ENCODE measurements at regions not wholly inside any gene's neighbourhood (a gene's known extent, or its start where the extent isn't known, plus 50 kb on each side); places are given as distances from the start of the nearest gene placed in this dataset.

GRCh38 chr6:4638641-4639040 lies 137.6 kb upstream of the CDYL start (continued):
- TF ChIP-seq JUNB (IDR thresholded peaks at IDR 0.05; ENCODE audit: unreplicated experiment) (no peak), NANOG (IDR thresholded peaks at IDR 0.05; ENCODE audit: borderline replicate concordance) (no peak), ZNF114 (CRISPR knock-in tag; IDR thresholded peaks at IDR 0.05) (no peak), EZH2 (IDR thresholded peaks at IDR 0.05; ENCODE audit: low read depth, unreplicated experiment) (no peak), STAT1 (IDR thresholded peaks at IDR 0.05; ENCODE audit: unreplicated experiment) (no peak), CTCF (conservative IDR thresholded peaks at IDR 0.05; ENCODE audit: low read depth in 2 of 2) (no peak), ETS1 (IDR thresholded peaks at IDR 0.05) (no peak)

- Histone ChIP-seq H4K20me1 (replicated peaks; ENCODE audit: insufficient read depth) (no peaks in the 10 kb centered on the region), H3F3A (replicated peaks; ENCODE audit: low read depth) (no peaks in the 10 kb centered on the region), H3K27me3 (ENCODE audit: insufficient read depth) (no peaks in the 10 kb centered on the region), H3K4me2 (no peak overlapping the region), H3K9me2 (ENCODE audit: insufficient read depth) (no peaks in the 10 kb centered on the region; the same call in 1 of the 2 replicates), H2AFZ (0 out of 2 replicates have a peak overlapping the region, but pooled peaks have one; percentile 59), H3K36me3 (ENCODE audit: insufficient read depth) (no peaks in the 10 kb centered on the region; the same call in 1 of the 2 replicates), H3K4me3 (no peak overlapping the region), H3K79me2 (replicated peaks; ENCODE audit: insufficient read depth) (no peaks in the 10 kb centered on the region), H3K27ac (ENCODE audit: low read depth) (no peak overlapping the region), H3K4me1 (ENCODE audit: insufficient read depth) (no peaks in the 10 kb centered on the region)
- H3K4me1 Mint-ChIP-seq = peaks cover 13% of the 10 kb centered on the region
- no peak overlapping the region for H3K4me3 Mint-ChIP-seq
- H3K27ac Mint-ChIP-seq = no peak overlapping the region
- H3K27me3 Mint-ChIP-seq (ENCODE audit: insufficient read depth, low read depth, poor library complexity) = no peaks in the 10 kb centered on the region
- H3K36me3 Mint-ChIP-seq (ENCODE audit: low read depth) = no peaks in the 10 kb centered on the region
- no peak for DNase-seq (ENCODE audit: low spot score)
- H3K9me3 Mint-ChIP-seq = peaks cover 8% of the 10 kb centered on the region; the same call in 2 of the 3 replicates
- no peak for ATAC-seq
- TF ChIP-seq REST (IDR thresholded peaks at IDR 0.05; ENCODE audit: unreplicated experiment) = no peak
- no peak for TF ChIP-seq ETS1 (IDR thresholded peaks at IDR 0.05)
- TF ChIP-seq CTCF (conservative IDR thresholded peaks at IDR 0.05; ENCODE audit: low read depth in 2 of 2) = no peak
- no peak for TF ChIP-seq ZNF114 (CRISPR knock-in tag; IDR thresholded peaks at IDR 0.05)
- no peak for TF ChIP-seq NANOG (IDR thresholded peaks at IDR 0.05; ENCODE audit: borderline replicate concordance)
- no peak for TF ChIP-seq EZH2phosphoT487 (IDR thresholded peaks at IDR 0.05; ENCODE audit: unreplicated experiment)
- no peak for TF ChIP-seq EZH2 (IDR thresholded peaks at IDR 0.05; ENCODE audit: low read depth, unreplicated experiment)
Measured at GRCh38 chr6:4637691-4638433, 138.3 kb upstream of the CDYL start.

Measured in GM23338 (cell line).